ENCODE measurements at regions not wholly inside any gene's neighbourhood (a gene's known extent, or its start where the extent isn't known, plus 50 kb on each side); places are given as distances from the start of the nearest gene placed in this dataset.

GRCh38 chr9:82206946-82207345, 218.4 kb downstream of the SPATA31D1 start:
- CTCF ChIA-PET, result no interaction called here
- POLR2A ChIA-PET, result no interaction called here

- ChIA-PET POLR2A (no interaction called here), CTCF (no interaction called here)
Measured at GRCh38 chr9:82208741-82209450, 220.3 kb downstream of the SPATA31D1 start.

GRCh38 chr9:82209797-82210470, 221.4 kb downstream of the SPATA31D1 start:
- ChIA-PET CTCF (no interaction called here), POLR2A (no interaction called here)

GRCh38 chr9:82212885-82213284, 224.3 kb downstream of the SPATA31D1 start:
- ChIA-PET CTCF (no interaction called here), POLR2A (no interaction called here)

GRCh38 chr9:82216435-82216834, 227.9 kb downstream of the SPATA31D1 start:
- CTCF ChIA-PET, result no interaction called here
- POLR2A ChIA-PET, result no interaction called here

GRCh38 chr9:82223442-82223841, 234.9 kb downstream of the SPATA31D1 start:
- CTCF ChIA-PET, result no interaction called here
- POLR2A ChIA-PET, result no interaction called here

DNA sequence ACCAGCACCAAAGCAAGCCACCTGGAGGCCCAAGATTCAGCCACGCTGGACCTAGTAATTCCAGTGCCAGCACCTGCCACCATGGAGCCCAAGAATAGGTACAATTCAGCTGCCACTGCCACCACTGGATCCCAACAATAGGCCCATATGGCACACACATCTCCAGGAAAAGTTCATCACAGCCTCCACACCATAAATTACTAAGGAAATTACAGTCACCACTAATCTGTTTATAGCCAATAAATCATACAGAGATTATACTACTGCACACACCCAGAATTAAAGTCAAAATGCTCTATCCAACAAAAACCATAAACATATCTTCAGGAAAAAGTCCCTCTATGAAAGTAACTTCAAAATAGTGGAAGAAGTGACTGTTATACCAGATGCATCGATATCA, 242.8 kb downstream of the SPATA31D1 start:
- POLR2A ChIA-PET, result no interaction called here
- CTCF ChIA-PET, result no interaction called here

GRCh38 chr9:82234160-82234943, 245.8 kb downstream of the SPATA31D1 start:
- CTCF ChIA-PET, result no interaction called here
- POLR2A ChIA-PET, result no interaction called here

GRCh38 chr9:82242285-82242963, 253.9 kb downstream of the SPATA31D1 start:
- ChIA-PET POLR2A (no interaction called here), CTCF (no interaction called here)

GRCh38 chr9:82247318-82247717, 258.7 kb downstream of the SPATA31D1 start:
- ChIA-PET CTCF (no interaction called here), POLR2A (no interaction called here)

GRCh38 chr9:82252116-82252515, 263.5 kb downstream of the SPATA31D1 start:
- CTCF ChIA-PET, result no interaction called here
- POLR2A ChIA-PET, result no interaction called here

DNA sequence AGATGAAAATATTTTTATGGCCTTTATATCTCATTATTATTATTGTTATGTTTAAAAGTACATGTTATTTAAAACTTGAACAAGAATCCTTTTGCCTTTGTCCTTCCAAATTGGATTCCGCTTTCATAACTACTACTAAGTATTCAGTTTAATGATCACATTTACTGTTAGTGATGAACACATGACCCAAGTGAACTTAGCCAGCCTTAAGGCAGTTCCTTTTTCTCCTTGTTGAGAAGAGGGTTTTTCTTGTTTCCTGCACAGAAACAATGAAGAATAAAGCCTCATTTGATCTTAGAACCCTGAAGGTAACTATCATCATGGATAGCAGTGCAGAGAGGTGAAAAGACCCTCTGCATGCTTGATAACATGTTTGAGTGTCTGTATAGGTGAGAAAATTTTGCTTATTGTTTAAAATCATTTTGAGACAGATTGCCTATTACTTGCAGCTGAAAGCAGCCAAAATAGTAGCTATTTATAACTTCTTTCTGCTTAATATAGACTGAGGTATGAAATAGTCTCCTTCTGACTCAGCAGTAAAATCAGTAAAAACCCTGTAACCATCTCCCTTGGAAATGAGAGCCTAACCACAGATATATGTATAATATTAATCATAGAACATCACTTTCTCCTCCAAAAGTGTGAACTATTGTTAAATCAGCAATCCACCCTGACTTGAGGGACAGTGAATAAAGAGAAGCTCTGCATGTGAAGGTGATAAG, 266.2 kb downstream of the SPATA31D1 start:
- CTCF ChIA-PET, result no interaction called here
- POLR2A ChIA-PET, result no interaction called here

- ChIA-PET POLR2A (no interaction called here), CTCF (no interaction called here)
Measured at GRCh38 chr9:82255481-82256176, 267.1 kb downstream of the SPATA31D1 start.

DNA sequence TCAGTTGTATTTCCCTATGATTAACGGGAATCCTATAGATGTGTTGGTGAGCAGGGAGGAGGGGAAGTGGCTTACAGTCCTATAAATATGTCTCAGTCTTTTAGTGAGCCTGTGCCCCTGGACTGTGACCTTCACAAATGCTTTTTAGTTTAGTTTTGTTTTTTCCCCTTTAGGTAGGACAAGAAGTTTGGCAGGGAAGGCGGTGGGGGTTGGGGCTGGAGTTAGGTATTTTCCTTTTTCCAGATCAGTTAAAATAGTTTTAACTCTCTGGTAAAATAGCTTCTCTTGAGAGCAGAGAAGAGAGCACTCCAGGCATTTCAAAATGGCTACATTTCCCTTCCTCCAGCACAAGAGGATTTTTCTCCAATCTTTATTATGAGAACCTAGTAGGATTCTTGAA, 272.1 kb downstream of the SPATA31D1 start:
- POLR2A ChIA-PET, result no interaction called here
- CTCF ChIA-PET, result no interaction called here

GRCh38 chr9:82263619-82264018, 275.0 kb downstream of the SPATA31D1 start:
- CTCF ChIA-PET, result no interaction called here
- POLR2A ChIA-PET, result no interaction called here

DNA sequence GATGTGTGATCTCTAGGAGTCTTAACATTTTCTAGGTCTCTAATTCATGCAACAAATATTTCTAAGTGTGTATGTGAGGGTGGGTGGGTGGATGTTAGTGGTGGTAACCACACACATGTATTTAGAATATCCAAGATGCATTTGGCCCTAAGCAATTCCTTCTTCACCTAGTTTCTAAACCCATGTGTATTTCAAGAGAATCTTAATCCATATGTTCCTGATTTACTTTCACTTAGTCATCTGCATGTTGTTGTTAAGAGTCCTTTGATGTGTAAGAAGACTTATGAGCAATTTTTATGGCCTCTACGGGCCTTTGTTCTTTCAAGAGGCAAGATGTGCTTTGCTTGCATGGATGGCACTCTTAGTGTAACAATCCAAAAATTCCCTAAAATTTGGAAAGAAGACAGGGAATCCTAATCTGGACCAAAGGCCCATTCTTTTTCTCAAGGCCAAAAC, 282.6 kb downstream of the SPATA31D1 start:
- POLR2A ChIA-PET, result no interaction called here
- CTCF ChIA-PET, result no interaction called here

- CTCF ChIA-PET, result no interaction called here
- POLR2A ChIA-PET, result no interaction called here
Measured at GRCh38 chr9:82273121-82273520, 284.5 kb downstream of the SPATA31D1 start.

DNA sequence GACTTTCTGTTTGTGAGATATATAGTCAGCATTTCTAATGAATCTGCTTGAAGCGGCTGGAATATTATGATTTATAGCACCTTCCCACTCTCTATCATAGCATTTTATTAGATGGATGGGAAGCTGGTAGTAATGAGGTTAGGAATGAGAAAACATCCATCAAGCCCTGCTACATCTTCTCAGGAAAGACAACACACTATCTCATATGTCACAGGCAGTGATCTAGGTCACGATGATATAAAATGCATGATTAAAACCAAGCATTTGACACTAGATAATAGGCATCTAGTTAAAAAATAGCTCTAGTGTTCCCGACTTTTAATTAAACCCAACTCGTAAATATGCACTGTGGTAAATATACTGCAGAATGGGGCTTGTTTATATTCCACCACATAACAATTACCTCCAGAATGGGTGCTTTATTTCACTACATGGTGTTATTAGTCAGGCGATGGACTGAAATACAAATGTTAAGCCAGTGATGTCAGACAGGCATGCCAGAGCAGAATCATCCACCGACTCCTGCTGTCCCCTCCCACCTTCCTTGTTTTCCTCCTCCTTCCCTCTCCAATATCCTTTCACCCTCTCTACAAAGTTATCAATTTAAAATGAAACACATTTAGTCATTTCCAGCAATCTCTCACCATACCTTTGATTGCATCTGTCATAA, 286.8 kb downstream of the SPATA31D1 start:
- CTCF ChIA-PET, result no interaction called here

GRCh38 chr9:82281066-82281465, 292.5 kb downstream of the SPATA31D1 start:
- ChIA-PET CTCF (no interaction called here), POLR2A (no interaction called here)

More for the DNA sequence above, 286.8 kb downstream of the SPATA31D1 start:
- POLR2A ChIA-PET, result no interaction called here
